PC-3 (cell line): ENCODE measurements at regions not wholly inside any gene's neighbourhood (a gene's known extent, or its start where the extent isn't known, plus 50 kb on each side); places are given as distances from the start of the nearest gene placed in this dataset.

ENCODE experiments used
- ATAC-seq: fragments of 200-7000 bp; cut with Tn5 transposase; 2 replicates; pipeline ENCODE4 v1.9.1; 2020; ENCODE audit warnings: mild to moderate bottlenecking, moderate library complexity
- BruUV-seq: library from RNA; stranded (reverse); fragments of 400-500 nt; replicated peaks from 2 replicates; lab custom pipeline; 2021; lab: Mats Ljungman, UMichigan
- CTCF ChIA-PET: fragments of 300-600 bp; sonication (Branson Sonifier 250); formaldehyde crosslinking; loops from one replicate; lab custom pipeline; 2022; ENCODE audit warnings: antibody characterized with exemption; lab: Charles Lee
- POLR2A ChIA-PET: fragments of 300-600 bp; sonication (Branson Sonifier 250); formaldehyde crosslinking; loops from one replicate; lab custom pipeline; 2022; ENCODE audit warnings: antibody characterized with exemption; ENCODE audit not compliant: unreplicated experiment; lab: Charles Lee
- DNase-seq: peaks from one replicate; pipeline ENCODE4 v3.0.0-alpha.2; 2015
- H2AFZ ChIP-seq: fragments of 300-600 bp; sonication (generic); 2 replicates; pipeline ENCODE4 v1.6.0; 2016; ENCODE audit warnings: antibody characterized with exemption, low read length
- H3F3A ChIP-seq: fragments of 300-600 bp; sonication (generic); one replicate; pipeline ENCODE4 v1.6.0; 2017; ENCODE audit warnings: antibody characterized with exemption, low read length, control low read depth, mild to moderate bottlenecking; ENCODE audit not compliant: unreplicated experiment
- H3K27ac ChIP-seq: fragments of 300-600 bp; sonication (generic); 2 replicates; pipeline ENCODE4 v1.5.1; 2016; ENCODE audit warnings: mild to moderate bottlenecking, low read length
- H3K27me3 ChIP-seq: fragments of 300-600 bp; sonication (generic); 2 replicates; pipeline ENCODE4 v1.6.1; 2016; ENCODE audit warnings: low read length, mixed read lengths
- H3K36me3 ChIP-seq: fragments of 300-600 bp; sonication (generic); 2 replicates; pipeline ENCODE4 v1.6.1; 2016; ENCODE audit warnings: low read depth, mixed run types, low read length, mixed read lengths
- H3K4me1 ChIP-seq: fragments of 300-600 bp; sonication (generic); 2 replicates; pipeline ENCODE4 v1.5.1; 2016; ENCODE audit warnings: low read length; ENCODE audit not compliant: insufficient read depth
- H3K4me2 ChIP-seq: fragments of 300-600 bp; sonication (generic); 2 replicates; pipeline ENCODE4 v1.6.0; 2016; ENCODE audit warnings: low read length
- H3K4me3 ChIP-seq: fragments of 300-600 bp; sonication (generic); 2 replicates; pipeline ENCODE4 v1.5.1; 2016; ENCODE audit warnings: mild to moderate bottlenecking, low read length, mixed read lengths
- H3K79me2 ChIP-seq: fragments of 300-600 bp; sonication (generic); 2 replicates; pipeline ENCODE4 v1.6.1; 2017; ENCODE audit warnings: low read length, mixed read lengths
- H3K9ac ChIP-seq: fragments of 300-600 bp; sonication (generic); 2 replicates; pipeline ENCODE4 v1.6.0; 2016; ENCODE audit warnings: mild to moderate bottlenecking, low read length
- H3K9me2 ChIP-seq: fragments of 300-600 bp; sonication (generic); replicated peaks from 2 replicates; pipeline ENCODE4 v1.6.1; 2016; ENCODE audit warnings: mixed run types, low read length, mixed read lengths
- H3K9me3 ChIP-seq: fragments of 300-600 bp; sonication (generic); 2 replicates; pipeline ENCODE4 v1.6.1; 2016; ENCODE audit warnings: low read length, mixed read lengths
- H4K20me1 ChIP-seq: fragments of 300-600 bp; sonication (generic); 2 replicates; pipeline ENCODE4 v1.6.1; 2016; ENCODE audit warnings: low read length, mixed read lengths
- CTCF ChIP-seq: fragments of 300-600 bp; sonication (generic); conservative IDR thresholded peaks from 2 replicates; pipeline ENCODE4 v1.5.1; 2017; ENCODE audit warnings: antibody characterized with exemption, low read depth, mild to moderate bottlenecking, low read length
- EZH2 ChIP-seq: fragments of 300-600 bp; sonication (generic); IDR thresholded peaks from one replicate; pipeline ENCODE4 v1.6.1; 2017; ENCODE audit warnings: antibody characterized with exemption, mild to moderate bottlenecking, low read length; ENCODE audit not compliant: unreplicated experiment
- EZH2phosphoT487 ChIP-seq: fragments of 300-600 bp; sonication (generic); IDR thresholded peaks from 2 replicates; pipeline ENCODE4 v1.6.1; 2018; ENCODE audit warnings: mild to moderate bottlenecking, antibody characterized with exemption, low read length, borderline replicate concordance
- intact Hi-C: fragments of 100-400 bp; cut with micrococcal nuclease; formaldehyde crosslinking; loops from 2 replicates; pipeline ENCODE4 v1.9.0; 2023

- no peak for ATAC-seq
- Histone ChIP-seq H3K9me2 (no peaks in the 10 kb centered on the region), H3K4me3 (no peak overlapping the region), H3K27me3 (no peaks in the 10 kb centered on the region), H3K27ac (no peak overlapping the region), H3F3A (no peaks in the 10 kb centered on the region), H3K4me1 (peaks cover 28% of the 10 kb centered on the region), H3K4me2 (no peak overlapping the region), H3K79me2 (no peaks in the 10 kb centered on the region), H3K36me3 (no peaks in the 10 kb centered on the region), H3K9me3 (no peaks in the 10 kb centered on the region), H4K20me1 (no peaks in the 10 kb centered on the region), H3K9ac (no peak overlapping the region), H2AFZ (no peak overlapping the region)
- POLR2A ChIA-PET = no interaction called here
- intact Hi-C loops = loop anchor here (5.0 kb wide), 1 partner anchor 186 kb away; the partner anchor contains the start of gene PELI1
- no peak for DNase-seq
- BruUV-seq = no TSS peak
- CTCF ChIA-PET = interaction anchor here (0.5 to 1.6 kb wide), 4 partner anchors 16 to 279 kb away, joined by 3 to 15 read pairs (median 4); no protein-coding TSS in a partner anchor
- TF ChIP-seq EZH2 (no peak), CTCF (no peak), EZH2phosphoT487 (no peak)
These were observed 125.6 kb upstream of the LGALSL start for GRCh38 chr2:64328415-64328722.

- no peak overlapping the region for H3K27ac ChIP-seq
- no peak overlapping the region for H3K9ac ChIP-seq
- H3K4me2 ChIP-seq = no peak overlapping the region
- BruUV-seq = no TSS peak
- H3K27me3 ChIP-seq = no peaks in the 10 kb centered on the region
- H3K9me2 ChIP-seq = no peaks in the 10 kb centered on the region
- intact Hi-C loops = loop anchor here (5.0 kb wide), 1 partner anchor 186 kb away; the partner anchor contains the start of gene PELI1
- ChIA-PET CTCF (no interaction called here), POLR2A (no interaction called here)
- no peaks in the 10 kb centered on the region for H3F3A ChIP-seq
- no peaks in the 10 kb centered on the region for H3K36me3 ChIP-seq
- H4K20me1 ChIP-seq = no peaks in the 10 kb centered on the region
- H2AFZ ChIP-seq = no peak overlapping the region
- no peak for ATAC-seq
- H3K9me3 ChIP-seq = no peaks in the 10 kb centered on the region
- no peak for TF ChIP-seq EZH2phosphoT487
- TF ChIP-seq EZH2 = no peak
- TF ChIP-seq CTCF = no peak
- peaks cover 26% of the 10 kb centered on the region for H3K4me1 ChIP-seq
- DNase-seq = no peak
- H3K4me3 ChIP-seq = no peak overlapping the region
- H3K79me2 ChIP-seq = no peaks in the 10 kb centered on the region
These were observed 125.2 kb upstream of the LGALSL start for GRCh38 chr2:64328756-64329155.

- no peak overlapping the region for H2AFZ ChIP-seq
- CTCF ChIA-PET = interaction anchor here (1.0 to 2.3 kb wide), 6 partner anchors 18 to 280 kb away, joined by 3 to 10 read pairs (median 6); no protein-coding TSS in a partner anchor
- peak; percentile 32 for ATAC-seq
These were observed 124.1 kb upstream of the LGALSL start for GRCh38 chr2:64329848-64330247.

More at GRCh38 chr2:64329848-64330247, 124.1 kb upstream of the LGALSL start:
- no TSS peak for BruUV-seq
- no peaks in the 10 kb centered on the region for H3K9me2 ChIP-seq
- no peaks in the 10 kb centered on the region for H3K79me2 ChIP-seq
- H3K4me2 ChIP-seq = peak overlapping the region; percentile 88
- H3K9me3 ChIP-seq = no peaks in the 10 kb centered on the region
- no peaks in the 10 kb centered on the region for H3K27me3 ChIP-seq
- intact Hi-C loops = loop anchor here (2.0 to 10.0 kb wide), 5 partner anchors 71 to 559 kb away; partner anchors contain the start of genes LGALSL and PELI1
- no peak for TF ChIP-seq EZH2phosphoT487
- no peak for TF ChIP-seq EZH2
- no peak for TF ChIP-seq CTCF
- H3K9ac ChIP-seq = no peak overlapping the region
- peaks cover 26% of the 10 kb centered on the region for H3K4me1 ChIP-seq
- no peak for DNase-seq
- H3K4me3 ChIP-seq = no peak overlapping the region
- H3F3A ChIP-seq = no peaks in the 10 kb centered on the region
- POLR2A ChIA-PET = interaction anchor here (0.5 kb wide), 2 partner anchors 68 to 311 kb away, joined by 3 to 4 read pairs; no protein-coding TSS in a partner anchor
- no peaks in the 10 kb centered on the region for H3K36me3 ChIP-seq
- H3K27ac ChIP-seq = no peak overlapping the region
- no peaks in the 10 kb centered on the region for H4K20me1 ChIP-seq
